ENCODE measurements at regions not wholly inside any gene's neighbourhood (a gene's known extent, or its start where the extent isn't known, plus 50 kb on each side); places are given as distances from the start of the nearest gene placed in this dataset.

- TF ChIP-seq CTCF (IDR thresholded peaks at IDR 0.05; ENCODE audit: control insufficient read depth, insufficient read depth, low read depth, low read length, missing control alignments) = no peak
- no peak for DNase-seq (ENCODE audit: low read depth)
- H3K4me3 ChIP-seq (ENCODE audit: control insufficient read depth, low read depth, low read length) = no peak overlapping the region
These were observed 207.0 kb upstream of the PDE5A start for GRCh38 chr4:119835613-119835910.

- H3K4me3 ChIP-seq (ENCODE audit: control insufficient read depth, low read depth, low read length) = no peak overlapping the region
- TF ChIP-seq CTCF (IDR thresholded peaks at IDR 0.05; ENCODE audit: control insufficient read depth, insufficient read depth, low read depth, low read length, missing control alignments) = no peak
- DNase-seq (ENCODE audit: low read depth) = no peak
These were observed 206.5 kb upstream of the PDE5A start for GRCh38 chr4:119834906-119835612.

GRCh38 chr4:119833611-119834010 is 205.0 kb upstream of the PDE5A start:
- H3K4me3 ChIP-seq (ENCODE audit: control insufficient read depth, low read depth, low read length) = no peak overlapping the region
- no peak for TF ChIP-seq CTCF (IDR thresholded peaks at IDR 0.05; ENCODE audit: control insufficient read depth, insufficient read depth, low read depth, low read length, missing control alignments)
- DNase-seq (ENCODE audit: low read depth) = no peak

GRCh38 chr4:119832776-119833175 is 204.2 kb upstream of the PDE5A start:
- no peak overlapping the region for H3K4me3 ChIP-seq (ENCODE audit: control insufficient read depth, low read depth, low read length)
- TF ChIP-seq CTCF (IDR thresholded peaks at IDR 0.05; ENCODE audit: control insufficient read depth, insufficient read depth, low read depth, low read length, missing control alignments) = no peak
- no peak for DNase-seq (ENCODE audit: low read depth)

- H3K4me3 ChIP-seq (ENCODE audit: control insufficient read depth, low read depth, low read length) = no peak overlapping the region
- no peak for DNase-seq (ENCODE audit: low read depth)
- no peak for TF ChIP-seq CTCF (IDR thresholded peaks at IDR 0.05; ENCODE audit: control insufficient read depth, insufficient read depth, low read depth, low read length, missing control alignments)
These were observed 200.7 kb upstream of the PDE5A start for GRCh38 chr4:119829326-119829725.

- no peak for DNase-seq (ENCODE audit: low read depth)
- no peak for TF ChIP-seq CTCF (IDR thresholded peaks at IDR 0.05; ENCODE audit: control insufficient read depth, insufficient read depth, low read depth, low read length, missing control alignments)
- no peak overlapping the region for H3K4me3 ChIP-seq (ENCODE audit: control insufficient read depth, low read depth, low read length)
These were observed 197.1 kb upstream of the PDE5A start for GRCh38 chr4:119825696-119826095.

- H3K4me3 ChIP-seq (ENCODE audit: control insufficient read depth, low read depth, low read length) = no peak overlapping the region
- DNase-seq (ENCODE audit: low read depth) = no peak
- TF ChIP-seq CTCF (IDR thresholded peaks at IDR 0.05; ENCODE audit: control insufficient read depth, insufficient read depth, low read depth, low read length, missing control alignments) = no peak
These were observed 195.3 kb upstream of the PDE5A start for GRCh38 chr4:119823891-119824290.
